Subcutaneous abdominal adipose tissue (tissue), 5 donors: ENCODE measurements at regions not wholly inside any gene's neighbourhood (a gene's known extent, or its start where the extent isn't known, plus 50 kb on each side); places are given as distances from the start of the nearest gene placed in this dataset.
"Not testable (repeated sequence)": the region's sequence is repeated elsewhere in the genome, so short reads cannot be mapped to it uniquely, and the experiment has no call there.

Experiments
- H3K27ac ChIP-seq: one replicate; pipeline ENCODE4 v1.7.0; 2013; ENCODE audit warnings: low read depth, mild to moderate bottlenecking, inconsistent platforms, low read length, moderate library complexity
- H3K27me3 ChIP-seq, 5 donors: one replicate each; pipeline ENCODE4 v1.7.0; 2013; ENCODE audit warnings: low read length in 5 of 5, inconsistent platforms in 1 of 5; ENCODE audit not compliant: control insufficient read depth in 5 of 5, insufficient read depth in 4 of 5
- H3K36me3 ChIP-seq, 5 donors: one replicate each; pipeline ENCODE4 v1.7.0; 2013; ENCODE audit warnings: low read length in 5 of 5; ENCODE audit not compliant: control insufficient read depth in 5 of 5, insufficient read depth in 5 of 5
- H3K4me1 ChIP-seq, 5 donors: one replicate each; pipeline ENCODE4 v1.7.0; 2013; ENCODE audit warnings: low read length in 5 of 5, mild to moderate bottlenecking in 3 of 5, moderate library complexity in 1 of 5; ENCODE audit not compliant: control insufficient read depth in 5 of 5, insufficient read depth in 5 of 5
- H3K4me3 ChIP-seq, 5 donors: one replicate each; pipeline ENCODE4 v1.7.0; 2013; ENCODE audit warnings: low read length in 5 of 5, low read depth in 1 of 5
- H3K9ac ChIP-seq, 5 donors: one replicate each; pipeline ENCODE4 v1.7.0; 2013; ENCODE audit warnings: low read length in 5 of 5, mild to moderate bottlenecking in 4 of 5, moderate library complexity in 3 of 5
- H3K9me3 ChIP-seq, 5 donors: one replicate each; pipeline ENCODE4 v1.7.0; 2013; ENCODE audit warnings: low read length in 5 of 5; ENCODE audit not compliant: control insufficient read depth in 5 of 5
- donor health status: healthy.
- donor health status: healthy.
- donor health status: healthy.
- donor health status: healthy.
- donor health status: healthy.

DNA sequence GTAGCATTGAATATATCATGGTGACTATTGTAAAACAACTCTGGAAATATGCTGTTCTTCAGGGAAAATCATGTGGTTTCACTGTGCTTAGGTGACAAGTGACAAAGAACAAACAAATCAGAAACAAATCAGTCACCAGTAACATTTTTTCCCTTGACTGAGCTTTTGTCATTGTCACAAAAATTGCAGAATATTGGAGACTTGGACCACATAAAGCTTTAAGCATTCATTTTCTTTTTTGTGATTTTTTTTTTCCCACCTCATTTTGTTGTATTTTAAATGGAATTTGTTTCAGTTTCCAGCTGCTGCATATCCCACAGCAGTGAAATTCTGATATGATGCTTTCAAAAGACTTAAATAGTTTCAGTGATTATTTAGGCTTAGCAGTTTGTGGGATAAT is 1088.4 kb downstream of the OTOL1 start:
- Histone ChIP-seq H3K27ac (no peak overlapping the region), H3K27me3 (no peaks in the 10 kb centered on the region), H3K4me1 (no peaks in the 10 kb centered on the region), H3K36me3 (no peaks in the 10 kb centered on the region), H3K9ac (no peak overlapping the region), H3K4me3 (no peak overlapping the region), H3K9me3 (no peaks in the 10 kb centered on the region)

DNA sequence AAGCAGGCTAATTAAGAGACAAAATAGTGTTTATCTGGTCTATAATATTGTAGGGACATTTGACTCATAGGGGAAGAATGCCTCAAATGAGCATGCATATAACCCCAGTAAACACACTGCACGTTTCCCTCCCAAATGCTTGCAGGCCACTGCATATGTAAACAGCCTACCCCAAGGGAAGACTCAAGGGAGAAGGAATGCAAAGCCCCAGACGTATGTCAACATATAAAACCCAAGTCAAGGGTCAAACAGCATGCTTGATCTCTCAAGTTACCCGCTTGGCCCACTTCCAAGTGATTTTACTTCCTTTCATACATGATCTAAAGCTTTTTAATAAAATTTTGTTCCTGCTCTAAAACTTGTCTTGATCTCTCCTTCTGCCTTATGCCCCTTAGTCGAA is 1090.0 kb downstream of the OTOL1 start:
- Histone ChIP-seq H3K9me3 (no peaks in the 10 kb centered on the region), H3K27ac (no peak overlapping the region), H3K36me3 (no peaks in the 10 kb centered on the region), H3K9ac (no peak overlapping the region), H3K27me3 (no peaks in the 10 kb centered on the region), H3K4me3 (no peak overlapping the region), H3K4me1 (no peaks in the 10 kb centered on the region)

DNA sequence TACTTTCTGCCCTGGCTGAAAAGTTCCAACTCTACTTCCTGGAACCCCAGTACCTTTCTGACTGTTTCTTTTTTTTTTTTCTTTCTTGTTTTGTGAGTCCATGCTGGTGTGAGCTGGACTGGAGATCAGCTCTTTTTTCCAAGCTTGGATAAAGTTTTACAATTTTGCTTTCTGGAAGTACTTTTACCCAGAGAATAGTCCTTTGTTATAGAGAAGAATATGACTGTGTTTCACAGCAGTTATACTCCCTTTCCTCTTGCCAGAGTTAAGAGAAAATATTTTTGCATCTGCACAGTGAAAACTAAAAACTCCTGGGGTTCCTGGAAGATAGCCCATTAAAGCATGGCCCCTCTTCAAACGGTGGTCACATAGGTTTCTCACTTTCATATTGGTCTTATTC is 1100.6 kb downstream of the OTOL1 start:
- H3K36me3 ChIP-seq: no peaks in the 10 kb centered on the region
- H3K4me1 ChIP-seq: no peaks in the 10 kb centered on the region
- H3K9me3 ChIP-seq: peaks cover 0 to 3% (median 0%) of the 10 kb centered on the region in 5 donors
- H3K4me3 ChIP-seq: no peak overlapping the region
- no peaks in the 10 kb centered on the region for H3K27me3 ChIP-seq
- H3K27ac ChIP-seq: no peak overlapping the region
- no peak overlapping the region for H3K9ac ChIP-seq

DNA sequence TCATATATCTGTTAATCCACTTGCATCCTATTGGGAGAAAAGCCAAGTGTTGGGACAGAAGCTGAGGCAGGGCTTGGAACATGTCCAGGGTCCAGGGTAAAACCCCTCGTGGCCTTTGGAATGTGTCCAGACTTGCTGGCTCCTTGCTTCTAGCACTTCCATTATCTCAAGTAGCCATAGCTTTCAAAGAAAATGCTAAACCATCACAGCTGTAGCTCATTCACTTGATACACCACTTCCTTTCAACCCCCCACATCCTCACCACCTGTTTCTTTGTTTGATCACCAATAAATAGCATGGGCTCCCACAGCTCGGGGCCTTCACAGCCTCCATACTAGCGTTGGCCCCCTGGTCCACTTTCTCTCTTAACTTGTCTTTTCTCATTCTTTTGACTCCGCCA is 1101.9 kb downstream of the OTOL1 start:
- H3K4me3 ChIP-seq, H3K36me3 ChIP-seq, H3K4me1 ChIP-seq, H3K27me3 ChIP-seq, H3K9me3 ChIP-seq, H3K27ac ChIP-seq, H3K9ac ChIP-seq: not testable (repeated sequence)

DNA sequence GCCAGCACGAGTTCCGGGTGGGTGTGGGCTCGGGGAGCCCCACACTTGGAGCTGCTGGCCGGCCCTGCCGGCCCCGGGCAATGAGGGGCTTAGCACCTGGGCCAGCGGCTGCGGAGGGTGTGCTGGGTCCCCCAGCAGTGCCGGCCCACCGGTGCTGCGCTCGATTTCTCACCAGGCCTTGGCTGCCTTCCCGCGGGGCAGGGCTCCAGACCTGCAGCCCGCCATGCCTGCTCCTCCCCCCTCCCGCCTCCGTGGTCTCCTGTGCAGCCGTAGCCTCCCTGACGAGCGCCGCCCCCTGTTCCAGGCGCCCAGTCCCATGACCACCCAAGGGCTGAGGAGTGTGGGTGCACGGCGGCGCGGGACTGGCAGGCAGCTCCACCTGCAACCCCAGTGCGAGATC is 1103.1 kb downstream of the OTOL1 start:
- H3K9me3 ChIP-seq, H3K27ac ChIP-seq, H3K27me3 ChIP-seq, H3K4me3 ChIP-seq, H3K9ac ChIP-seq, H3K36me3 ChIP-seq, H3K4me1 ChIP-seq: not testable (repeated sequence)

DNA sequence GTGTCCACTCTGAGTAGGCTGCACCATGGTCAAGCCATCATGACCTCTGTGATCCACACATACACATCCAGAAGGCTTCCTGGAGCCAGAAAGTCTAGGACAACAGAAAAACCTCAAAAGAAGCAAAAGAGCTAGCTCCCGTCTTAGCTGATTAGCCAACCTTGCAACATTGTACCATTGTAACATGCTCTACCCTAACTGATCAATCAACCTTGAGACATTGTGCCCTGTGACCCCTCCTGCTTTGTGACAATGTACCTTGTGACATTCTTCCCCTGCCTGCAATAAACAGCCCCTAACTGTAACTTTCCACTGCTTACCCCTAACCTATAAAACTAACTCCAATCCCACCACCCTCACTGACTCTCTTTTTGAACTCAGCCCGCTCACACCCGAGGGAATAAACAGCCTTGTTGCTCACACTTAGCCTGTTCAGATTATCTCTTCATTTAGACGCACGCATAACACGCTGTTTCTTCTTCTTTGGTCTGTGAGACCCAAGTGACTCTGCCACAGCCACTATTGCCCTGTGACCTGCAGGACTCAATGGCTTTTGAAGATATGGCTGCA is 1104.6 kb downstream of the OTOL1 start:
- Histone ChIP-seq H3K4me3 (no peak overlapping the region), H3K27me3 (no peaks in the 10 kb centered on the region), H3K36me3 (no peaks in the 10 kb centered on the region), H3K9ac (no peak overlapping the region), H3K4me1 (no peaks in the 10 kb centered on the region), H3K9me3 (peaks cover 0 to 3% (median 0%) of the 10 kb centered on the region in 5 donors), H3K27ac (no peak overlapping the region)

DNA sequence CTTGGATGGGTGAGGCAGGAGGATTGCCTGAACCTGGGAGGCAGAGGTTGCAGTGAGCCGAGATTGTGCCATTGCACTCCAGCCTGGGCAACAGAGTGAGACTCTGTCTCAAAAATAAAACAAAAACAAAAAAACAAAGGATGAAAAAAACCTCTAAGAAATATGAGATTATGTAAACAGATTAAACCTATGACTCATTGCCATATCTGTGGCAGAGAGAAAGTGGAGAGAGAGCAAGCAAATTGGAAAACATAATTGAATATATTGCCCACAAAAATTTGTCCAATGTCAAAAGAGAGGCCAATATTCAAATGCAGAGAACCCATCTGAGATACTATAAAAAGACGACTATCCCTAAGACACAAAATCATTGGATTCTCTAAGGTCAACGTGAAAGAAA is 1106.0 kb downstream of the OTOL1 start:
- no peak overlapping the region for H3K9ac ChIP-seq
- no peaks in the 10 kb centered on the region for H3K4me1 ChIP-seq
- no peak overlapping the region for H3K27ac ChIP-seq
- no peaks in the 10 kb centered on the region for H3K27me3 ChIP-seq
- H3K4me3 ChIP-seq: no peak overlapping the region
- H3K9me3 ChIP-seq: peaks cover 0 to 4% (median 0%) of the 10 kb centered on the region in 5 donors
- no peaks in the 10 kb centered on the region for H3K36me3 ChIP-seq

DNA sequence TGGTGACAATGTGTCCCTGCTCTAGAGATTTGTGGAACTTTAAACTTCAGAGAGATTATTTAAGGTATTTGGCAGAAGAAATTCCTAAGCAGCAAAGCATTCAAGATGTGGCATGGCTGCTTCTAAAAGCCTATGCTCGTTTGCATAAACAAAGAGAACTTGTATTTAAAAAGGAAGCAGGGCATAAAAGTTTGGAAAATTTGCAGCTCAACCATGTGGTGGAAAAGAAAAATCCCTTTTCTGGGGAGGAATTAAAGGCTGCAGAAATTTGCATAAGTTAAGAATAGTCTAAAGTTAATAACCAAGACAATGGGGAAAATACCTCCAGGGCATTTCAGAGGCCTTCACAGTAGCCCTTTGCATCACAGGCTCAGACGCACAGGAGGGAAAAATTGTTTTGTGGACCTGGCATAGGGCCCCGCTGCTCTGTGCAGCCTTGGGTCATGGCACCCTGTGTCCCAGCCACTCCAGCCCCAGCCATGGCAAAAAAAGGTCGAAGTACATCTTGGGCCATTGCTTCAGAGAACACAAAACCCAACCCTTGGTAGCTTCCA is 1109.1 kb downstream of the OTOL1 start:
- Histone ChIP-seq H3K9me3 (peaks cover 0 to 4% (median 0%) of the 10 kb centered on the region in 5 donors), H3K9ac (no peak overlapping the region), H3K4me1 (no peaks in the 10 kb centered on the region), H3K27me3 (no peaks in the 10 kb centered on the region), H3K27ac (no peak overlapping the region), H3K4me3 (no peak overlapping the region), H3K36me3 (no peaks in the 10 kb centered on the region)

DNA sequence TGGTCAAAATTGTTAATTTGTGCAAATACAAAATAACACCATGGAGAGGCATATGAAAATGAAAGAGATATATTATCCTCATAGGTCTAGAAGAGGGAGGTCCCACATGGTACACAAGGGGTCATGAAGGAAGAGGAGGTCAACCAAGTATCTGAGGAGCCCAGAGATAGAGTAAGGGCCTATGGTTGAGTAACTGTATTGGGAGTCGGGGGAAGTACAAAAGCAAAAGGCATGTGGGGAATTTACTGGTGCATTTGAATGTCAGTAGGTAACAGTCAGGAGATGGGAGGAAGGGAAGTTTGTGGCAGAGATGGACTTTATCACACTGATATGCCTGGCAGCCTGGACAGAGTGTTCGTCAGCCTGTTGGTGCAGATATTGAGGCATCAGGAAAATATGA is 1113.7 kb downstream of the OTOL1 start:
- Histone ChIP-seq H3K9me3 (peaks cover 0 to 4% (median 0%) of the 10 kb centered on the region in 5 donors), H3K9ac (no peak overlapping the region), H3K27ac (no peak overlapping the region), H3K4me1 (no peaks in the 10 kb centered on the region), H3K27me3 (no peaks in the 10 kb centered on the region), H3K36me3 (no peaks in the 10 kb centered on the region), H3K4me3 (no peak overlapping the region)

DNA sequence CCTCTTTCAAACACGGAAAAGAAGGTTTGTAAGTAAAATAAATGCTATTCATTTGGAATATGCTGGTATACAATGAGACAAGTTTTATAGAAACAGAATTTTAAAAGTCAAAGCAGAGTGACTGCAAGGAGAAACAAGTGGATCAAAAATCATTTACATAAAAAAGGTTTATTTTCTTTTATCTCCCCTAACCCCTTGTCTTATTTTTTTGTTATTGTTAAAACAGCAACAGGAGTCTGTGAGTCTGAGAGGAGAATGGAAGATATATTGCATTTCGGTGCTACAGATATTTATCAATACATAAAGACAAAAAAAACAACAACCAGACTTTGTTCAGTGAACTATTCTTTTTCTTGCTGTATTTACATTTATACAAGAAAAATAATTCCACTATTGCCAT is 1116.4 kb downstream of the OTOL1 start:
- no peak overlapping the region for H3K4me3 ChIP-seq
- H3K9me3 ChIP-seq: no peaks in the 10 kb centered on the region
- no peaks in the 10 kb centered on the region for H3K4me1 ChIP-seq

More for the DNA sequence above, 1116.4 kb downstream of the OTOL1 start:
- Histone ChIP-seq H3K9ac (no peak overlapping the region), H3K36me3 (no peaks in the 10 kb centered on the region), H3K27me3 (no peaks in the 10 kb centered on the region), H3K27ac (no peak overlapping the region)
